HG03103 (cell line): ENCODE measurements at regions not wholly inside any gene's neighbourhood (a gene's known extent, or its start where the extent isn't known, plus 50 kb on each side); places are given as distances from the start of the nearest gene placed in this dataset.

ENCODE experiments used
- ATAC-seq: cut with Tn5 transposase; IDR thresholded peaks from one replicate; pipeline ENCODE4 v1.9.1; 2021; ENCODE audit warnings: low read depth; ENCODE audit not compliant: unreplicated experiment

- ATAC-seq = no peak
These were observed 306.7 kb upstream of the E2F7 start for GRCh38 chr12:77372026-77372425.

GRCh38 chr12:77368379-77368778, 303.0 kb upstream of the E2F7 start:
- ATAC-seq = no peak

DNA sequence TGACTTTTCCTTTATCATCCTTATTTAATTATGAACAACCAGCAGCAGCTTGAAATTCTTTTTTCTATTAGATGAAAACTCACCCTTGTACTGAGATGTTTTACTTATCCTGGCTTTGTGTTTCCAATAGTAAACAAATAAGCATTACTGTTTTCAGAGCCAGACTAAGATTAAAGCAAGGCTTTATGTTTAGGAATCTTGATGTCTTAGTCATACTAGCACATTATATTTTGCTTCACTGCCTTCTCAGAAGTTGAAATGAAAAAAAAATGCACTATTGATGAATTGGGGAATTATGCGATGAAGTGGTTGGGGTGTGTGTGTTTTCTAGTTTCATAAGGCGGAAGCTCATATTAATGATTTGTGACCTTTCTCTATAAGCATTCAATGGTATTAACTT, 301.2 kb upstream of the E2F7 start:
- ATAC-seq = no peak

- no peak for ATAC-seq
These were observed 299.0 kb upstream of the E2F7 start for GRCh38 chr12:77364400-77364799.

DNA sequence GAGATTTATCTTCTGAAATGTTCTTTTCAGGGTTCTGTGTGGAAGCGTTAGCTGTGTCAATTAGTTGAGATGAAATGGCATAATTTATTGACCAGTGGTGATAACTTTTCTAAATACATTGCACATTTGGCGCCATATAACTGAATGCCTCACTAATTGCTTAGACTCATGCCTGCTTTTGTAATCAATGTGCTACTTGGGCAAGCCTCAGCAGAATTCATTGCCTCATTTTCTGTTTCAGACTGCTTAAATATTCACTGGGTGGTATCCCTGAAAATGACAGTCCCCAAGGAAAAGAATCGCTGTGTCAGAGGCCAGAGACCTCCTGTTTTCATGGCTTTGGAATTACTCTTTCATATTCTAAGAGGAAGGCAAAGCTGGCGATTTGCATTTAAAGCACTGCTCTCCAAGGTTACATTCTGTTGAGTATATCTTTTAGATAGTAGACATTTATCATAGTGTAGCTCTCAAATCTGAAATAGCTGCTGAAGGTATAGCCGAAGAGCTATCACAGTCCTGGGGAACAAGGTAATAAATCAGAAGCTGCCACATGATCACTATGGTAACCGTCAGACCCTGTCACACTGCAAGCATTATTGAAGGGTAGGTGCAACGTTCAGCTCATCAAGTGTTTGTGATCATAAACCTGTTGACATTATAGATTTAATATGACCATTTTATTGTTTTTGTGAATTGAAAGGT, 297.3 kb upstream of the E2F7 start:
- no peak for ATAC-seq

- ATAC-seq = no peak
These were observed 292.3 kb upstream of the E2F7 start for GRCh38 chr12:77357655-77358054.

DNA sequence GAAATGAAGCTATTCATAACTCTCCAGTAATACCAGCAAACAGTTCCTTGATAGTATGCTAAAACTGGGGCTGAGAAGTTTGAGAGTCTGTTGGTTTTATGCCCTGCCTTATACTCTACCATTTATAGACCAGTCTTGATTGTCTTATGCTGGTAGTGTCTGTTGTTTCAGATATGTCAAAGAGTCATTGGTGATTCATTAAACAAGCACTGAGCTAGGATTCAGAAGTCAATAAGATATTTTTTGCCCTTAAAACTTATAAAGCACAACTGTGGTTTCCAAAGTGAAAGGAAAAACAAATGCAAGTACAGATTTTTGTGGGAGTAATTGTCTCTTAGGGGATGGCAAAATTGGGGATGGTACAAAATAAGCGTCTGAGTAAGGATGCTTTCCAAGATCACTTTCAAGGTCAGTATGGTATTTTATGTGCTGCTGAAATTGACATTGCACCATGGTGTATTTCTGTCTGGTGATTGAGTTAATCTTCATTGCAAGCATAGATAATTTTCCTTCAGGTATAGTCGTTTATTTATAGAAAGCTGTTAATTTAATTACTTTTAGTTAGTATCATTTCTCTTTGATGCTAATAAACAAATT, 289.5 kb upstream of the E2F7 start:
- no peak for ATAC-seq

DNA sequence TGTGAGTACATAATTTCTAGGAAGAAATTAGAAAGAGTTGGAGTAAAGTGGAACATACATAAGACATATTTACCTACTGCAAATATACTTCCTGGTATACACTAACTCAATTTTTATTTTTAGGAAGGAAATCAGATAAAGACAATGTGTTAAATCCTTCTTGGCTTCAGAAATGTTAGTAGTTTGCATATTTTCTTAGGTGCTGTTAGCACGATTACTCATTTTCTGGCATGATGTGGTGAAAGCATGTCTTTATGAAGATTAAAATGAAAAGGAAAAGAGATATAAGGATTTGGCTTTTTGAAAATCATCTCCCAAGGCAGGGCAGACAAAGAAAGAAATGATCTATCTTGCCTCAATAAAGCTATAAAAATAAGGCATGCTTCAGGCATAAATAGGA, 287.6 kb upstream of the E2F7 start:
- no peak for ATAC-seq

- ATAC-seq = no peak
These were observed 286.5 kb upstream of the E2F7 start for GRCh38 chr12:77351860-77352259.

- ATAC-seq = no peak
These were observed 284.5 kb upstream of the E2F7 start for GRCh38 chr12:77349689-77350370.

DNA sequence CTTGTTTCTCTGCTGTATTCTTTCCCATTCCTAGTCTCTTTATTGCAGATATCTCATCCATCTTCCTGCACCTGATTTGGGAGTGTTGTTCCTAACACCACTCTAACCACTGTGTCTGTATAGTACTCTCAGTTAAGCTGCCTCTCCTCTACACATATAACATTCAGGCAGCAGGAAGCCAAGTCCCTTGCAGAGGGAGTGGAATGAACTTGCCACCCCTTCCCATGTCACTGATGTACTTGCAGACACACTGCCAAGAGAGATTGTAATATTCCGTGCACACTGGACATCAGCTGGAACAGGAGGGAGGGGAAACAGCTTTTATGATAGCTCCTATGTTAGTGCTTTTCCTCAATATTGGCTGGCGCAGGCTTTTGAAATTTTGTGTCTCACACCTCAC, 281.6 kb upstream of the E2F7 start:
- no peak for ATAC-seq

DNA sequence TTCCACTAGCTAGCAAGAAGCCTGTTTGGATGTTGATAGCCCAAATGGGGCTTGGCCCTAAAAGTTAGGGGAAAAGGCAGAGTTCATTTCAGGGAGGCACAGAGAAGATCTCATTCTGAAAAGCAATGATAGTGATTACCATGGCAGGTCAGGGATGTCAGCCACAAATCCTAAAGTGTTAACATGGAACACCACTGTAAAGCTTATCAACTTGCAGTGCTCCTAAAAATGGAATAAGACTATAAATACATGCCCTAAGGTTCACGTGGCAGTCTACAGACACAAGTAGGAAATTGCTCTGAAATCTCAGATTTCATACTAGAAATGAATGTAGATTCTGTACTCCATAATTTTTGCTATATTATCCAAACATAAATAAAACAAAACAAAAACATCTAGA, 280.0 kb upstream of the E2F7 start:
- ATAC-seq = no peak

DNA sequence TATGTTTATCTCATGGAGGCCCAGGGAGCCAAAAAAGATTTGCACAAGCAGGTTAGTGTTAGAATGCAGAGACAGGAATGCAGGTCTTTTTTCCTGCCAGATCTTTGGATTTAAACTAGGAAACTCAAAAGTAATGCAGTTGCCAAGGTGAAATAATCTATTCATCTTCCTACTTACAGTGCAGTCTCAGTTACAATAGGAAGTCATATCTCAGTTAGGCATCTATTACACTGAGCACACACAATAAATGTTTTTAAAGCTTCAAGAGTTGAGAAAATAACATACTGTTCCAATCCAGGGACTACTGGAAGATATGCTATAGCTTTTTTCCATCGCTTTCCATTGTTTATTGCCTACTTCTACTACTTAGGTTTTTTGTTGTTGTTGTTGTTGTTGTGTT, 279.3 kb upstream of the E2F7 start:
- no peak for ATAC-seq

DNA sequence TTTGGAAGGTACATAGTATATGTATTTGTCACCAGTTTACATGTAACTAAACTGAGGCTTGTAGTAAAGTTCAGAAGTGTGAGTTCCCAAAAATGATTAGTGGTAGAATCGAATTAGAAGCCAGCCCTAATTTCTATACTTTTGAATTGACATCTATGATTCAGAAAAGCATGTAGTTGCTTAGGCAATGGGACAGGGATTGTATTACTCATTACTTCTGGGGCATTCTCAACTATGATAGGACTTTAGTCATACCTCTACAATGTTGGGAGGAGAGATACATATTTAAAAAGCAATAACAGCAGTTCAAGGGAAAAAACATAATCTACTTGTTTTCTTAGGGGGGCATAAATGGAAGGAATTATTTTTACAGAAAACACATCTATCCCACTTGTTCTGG, 277.9 kb upstream of the E2F7 start:
- ATAC-seq = no peak

GRCh38 chr12:77342253-77342652, 276.9 kb upstream of the E2F7 start:
- no peak for ATAC-seq

DNA sequence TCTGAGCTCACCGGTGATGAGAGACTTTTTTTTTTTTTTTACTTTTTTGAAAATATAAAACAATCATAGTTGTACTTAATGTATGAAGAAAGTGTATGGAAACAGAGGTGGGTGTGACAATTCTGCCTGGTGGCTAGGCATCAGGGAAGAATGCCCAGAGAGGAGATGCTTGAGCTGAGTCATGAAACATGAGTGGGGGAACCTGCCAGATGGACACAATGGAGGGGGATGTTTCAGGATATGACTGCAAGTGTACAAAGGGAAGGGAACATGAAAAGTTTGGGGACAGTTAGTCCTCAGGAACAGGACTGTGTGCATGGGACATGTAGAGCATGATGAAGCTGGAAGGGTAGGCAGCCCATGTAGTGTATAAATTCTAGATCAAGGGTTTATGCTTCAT, 274.2 kb upstream of the E2F7 start:
- no peak for ATAC-seq

DNA sequence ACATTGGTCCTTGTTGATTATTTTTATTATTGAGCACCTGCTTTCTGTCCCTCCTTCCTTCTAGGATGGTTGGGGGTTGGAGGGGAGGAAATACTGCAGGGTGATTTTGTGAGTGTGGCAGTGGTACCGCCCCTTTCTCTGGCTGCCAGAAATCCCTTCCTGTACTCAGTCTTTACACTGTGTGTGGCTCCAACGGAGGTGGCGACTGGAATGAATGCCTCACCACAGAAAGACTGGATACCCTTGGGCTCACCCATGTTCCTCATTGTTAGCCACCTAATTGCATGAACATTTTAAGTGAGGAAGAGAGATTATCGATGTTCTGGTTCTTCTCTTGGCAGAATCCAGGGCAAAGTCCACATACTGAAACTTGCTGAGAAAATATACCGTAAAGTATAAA, 272.0 kb upstream of the E2F7 start:
- no peak for ATAC-seq

GRCh38 chr12:77334806-77335205, 269.4 kb upstream of the E2F7 start:
- no peak for ATAC-seq

GRCh38 chr12:77328326-77328725, 263.0 kb upstream of the E2F7 start:
- no peak for ATAC-seq

GRCh38 chr12:77325511-77326236, 260.3 kb upstream of the E2F7 start:
- ATAC-seq = no peak

DNA sequence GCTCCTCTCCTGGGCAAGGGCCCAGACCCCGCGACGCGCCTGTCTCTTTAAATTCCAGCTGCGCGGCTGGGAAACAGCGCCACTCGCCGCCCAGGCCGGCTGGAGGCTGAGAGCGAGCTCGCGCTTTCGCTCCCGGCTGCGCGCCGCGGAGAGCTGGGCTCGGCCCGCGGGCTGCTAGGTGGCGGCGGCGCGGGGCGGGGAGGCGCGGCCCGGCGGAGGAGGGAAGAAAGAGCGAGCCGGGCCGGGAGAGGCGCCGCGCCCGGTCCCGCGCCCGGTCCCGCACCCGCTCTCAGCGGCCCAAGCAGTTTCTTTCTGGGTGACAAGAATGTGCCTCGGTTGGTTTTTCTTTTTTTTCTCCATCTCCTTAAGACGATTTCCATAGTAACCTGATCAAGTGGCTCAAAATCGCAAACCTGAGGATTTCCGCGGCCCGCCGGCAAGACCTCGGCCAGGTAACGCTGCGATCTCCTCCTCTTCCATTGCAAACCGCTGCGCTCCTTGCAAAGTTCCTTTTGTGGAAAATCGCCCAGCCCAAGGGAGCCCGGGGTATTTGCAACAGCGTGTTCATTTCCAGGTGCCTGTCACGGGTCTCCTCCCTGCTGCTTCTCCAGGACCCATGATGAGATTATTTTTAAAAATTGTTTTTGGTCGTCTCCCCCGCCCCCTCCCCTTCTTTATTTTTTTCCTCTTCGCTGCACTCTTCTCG, 259.5 kb upstream of the E2F7 start:
- peak; percentile 94 for ATAC-seq
